Endodermal cell (in vitro differentiated cells): ENCODE measurements at regions not wholly inside any gene's neighbourhood (a gene's known extent, or its start where the extent isn't known, plus 50 kb on each side); places are given as distances from the start of the nearest gene placed in this dataset.

ENCODE experiments used
- DNase-seq: peaks from one replicate; pipeline ENCODE4 v3.0.0-alpha.2; 2017
- H3K27ac ChIP-seq: 2 replicates; pipeline ENCODE4 v1.5.1; 2013; ENCODE audit warnings: mild to moderate bottlenecking, low read depth, low read length, moderate library complexity
- H3K27me3 ChIP-seq: 2 replicates; pipeline ENCODE4 v1.6.1; 2013; ENCODE audit warnings: mild to moderate bottlenecking, low read length, moderate library complexity; ENCODE audit not compliant: insufficient read depth, control insufficient read depth, poor library complexity, severe bottlenecking
- H3K36me3 ChIP-seq: 2 replicates; pipeline ENCODE4 v1.7.0; 2013; ENCODE audit warnings: mild to moderate bottlenecking, low read length, moderate library complexity; ENCODE audit not compliant: control insufficient read depth, insufficient read depth
- H3K4me1 ChIP-seq: one replicate; pipeline ENCODE4 v1.7.0; 2013; ENCODE audit warnings: low read length; ENCODE audit not compliant: control insufficient read depth, insufficient read depth
- H3K4me3 ChIP-seq: 2 replicates; pipeline ENCODE4 v1.5.1; 2013; ENCODE audit warnings: mild to moderate bottlenecking, low read length, moderate library complexity
- H3K9ac ChIP-seq: 2 replicates; pipeline ENCODE4 v1.6.1; 2013; ENCODE audit warnings: mild to moderate bottlenecking, low read length, moderate library complexity; ENCODE audit not compliant: poor library complexity, severe bottlenecking; ENCODE audit errors: extremely low read depth
- H3K9me3 ChIP-seq: 2 replicates; pipeline ENCODE4 v1.6.1; 2013; ENCODE audit warnings: mild to moderate bottlenecking, low read length, moderate library complexity; ENCODE audit not compliant: control insufficient read depth
- H3K27ac Mint-ChIP-seq: 2 replicates; pipeline ENCODE4 v1.8.0; 2020; ENCODE audit warnings: mixed read lengths
- H3K27me3 Mint-ChIP-seq: 2 replicates; pipeline ENCODE4 v1.8.0; 2021; ENCODE audit warnings: mild to moderate bottlenecking, mixed read lengths; ENCODE audit not compliant: insufficient read depth
- H3K36me3 Mint-ChIP-seq: 2 replicates; pipeline ENCODE4 v1.8.0; 2020; ENCODE audit warnings: low read depth, mixed read lengths
- H3K4me1 Mint-ChIP-seq: 2 replicates; pipeline ENCODE4 v1.8.0; 2020; ENCODE audit warnings: mixed read lengths
- H3K4me3 Mint-ChIP-seq: 2 replicates; pipeline ENCODE4 v1.8.0; 2020; ENCODE audit warnings: mild to moderate bottlenecking, moderate library complexity, mixed read lengths
- H3K9me3 Mint-ChIP-seq: 2 replicates; pipeline ENCODE4 v1.8.0; 2020; ENCODE audit warnings: mild to moderate bottlenecking, mixed read lengths
- WGBS, 2 experiments: methylation state at CpG; one replicate each; pipeline versions ENCODE4 v1.1.5 to v1.1.7; 2013; ENCODE audit warnings: missing lambda C conversion rate in 2 of 2, mixed read lengths in 1 of 2; ENCODE audit not compliant: insufficient coverage in 1 of 2, insufficient read length in 1 of 2; 5-methylcytosine and 5-hydroxymethylcytosine counted together
- TF ChIP-seq, protein P1 (sequence below): fragments of 200-600 bp; sonication (generic); conservative IDR thresholded peaks from 2 replicates; pipeline ENCODE4 v1.5.0; 2021; ENCODE audit warnings: antibody characterized with exemption, mild to moderate bottlenecking

DNA sequence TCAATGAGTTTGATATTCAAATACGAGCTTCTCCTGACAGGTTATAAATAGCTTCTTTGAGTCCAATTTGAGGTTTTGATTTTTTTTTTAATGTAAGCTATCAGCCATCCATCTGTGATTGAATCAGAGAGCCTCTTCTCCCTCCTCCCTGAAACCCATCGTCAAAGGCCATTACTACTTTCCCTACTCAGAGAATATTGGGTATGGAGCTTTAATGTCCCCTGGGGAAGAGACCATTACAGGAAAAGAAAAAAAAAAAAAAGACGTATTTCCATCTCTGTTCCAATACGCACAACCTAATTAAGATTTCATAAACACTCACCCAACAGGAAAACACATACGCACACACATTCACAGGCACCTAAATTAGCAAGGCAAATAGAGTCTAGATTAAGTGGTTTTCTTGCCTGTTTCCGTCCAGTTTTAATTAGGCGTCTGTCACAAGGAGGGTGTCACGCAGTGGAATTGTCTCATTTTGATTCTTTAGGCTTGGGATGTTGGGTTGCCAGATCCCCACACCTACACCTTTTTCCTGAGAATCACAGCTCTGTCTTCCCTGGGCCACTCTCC is 194.3 kb upstream of the RPL38 start:
- TF ChIP-seq, protein P1, sequence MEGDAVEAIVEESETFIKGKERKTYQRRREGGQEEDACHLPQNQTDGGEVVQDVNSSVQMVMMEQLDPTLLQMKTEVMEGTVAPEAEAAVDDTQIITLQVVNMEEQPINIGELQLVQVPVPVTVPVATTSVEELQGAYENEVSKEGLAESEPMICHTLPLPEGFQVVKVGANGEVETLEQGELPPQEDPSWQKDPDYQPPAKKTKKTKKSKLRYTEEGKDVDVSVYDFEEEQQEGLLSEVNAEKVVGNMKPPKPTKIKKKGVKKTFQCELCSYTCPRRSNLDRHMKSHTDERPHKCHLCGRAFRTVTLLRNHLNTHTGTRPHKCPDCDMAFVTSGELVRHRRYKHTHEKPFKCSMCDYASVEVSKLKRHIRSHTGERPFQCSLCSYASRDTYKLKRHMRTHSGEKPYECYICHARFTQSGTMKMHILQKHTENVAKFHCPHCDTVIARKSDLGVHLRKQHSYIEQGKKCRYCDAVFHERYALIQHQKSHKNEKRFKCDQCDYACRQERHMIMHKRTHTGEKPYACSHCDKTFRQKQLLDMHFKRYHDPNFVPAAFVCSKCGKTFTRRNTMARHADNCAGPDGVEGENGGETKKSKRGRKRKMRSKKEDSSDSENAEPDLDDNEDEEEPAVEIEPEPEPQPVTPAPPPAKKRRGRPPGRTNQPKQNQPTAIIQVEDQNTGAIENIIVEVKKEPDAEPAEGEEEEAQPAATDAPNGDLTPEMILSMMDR: no peak
- Mint-ChIP-seq H3K9me3 (no peaks in the 10 kb centered on the region), H3K36me3 (no peaks in the 10 kb centered on the region), H3K27me3 (no peaks in the 10 kb centered on the region), H3K4me3 (no peak overlapping the region), H3K27ac (no peak overlapping the region), H3K4me1 (peaks cover 45% of the 10 kb centered on the region)
- 84 to 100% methylated on average over 1 to 8 of the region's 8 CpGs for WGBS, 2 experiments
- Histone ChIP-seq H3K27me3 (no peaks in the 10 kb centered on the region), H3K9ac (no peak overlapping the region), H3K27ac (no peak overlapping the region), H3K4me3 (no peak overlapping the region), H3K9me3 (no peaks in the 10 kb centered on the region), H3K36me3 (no peaks in the 10 kb centered on the region), H3K4me1 (no peaks in the 10 kb centered on the region)
- DNase-seq: no peak

DNA sequence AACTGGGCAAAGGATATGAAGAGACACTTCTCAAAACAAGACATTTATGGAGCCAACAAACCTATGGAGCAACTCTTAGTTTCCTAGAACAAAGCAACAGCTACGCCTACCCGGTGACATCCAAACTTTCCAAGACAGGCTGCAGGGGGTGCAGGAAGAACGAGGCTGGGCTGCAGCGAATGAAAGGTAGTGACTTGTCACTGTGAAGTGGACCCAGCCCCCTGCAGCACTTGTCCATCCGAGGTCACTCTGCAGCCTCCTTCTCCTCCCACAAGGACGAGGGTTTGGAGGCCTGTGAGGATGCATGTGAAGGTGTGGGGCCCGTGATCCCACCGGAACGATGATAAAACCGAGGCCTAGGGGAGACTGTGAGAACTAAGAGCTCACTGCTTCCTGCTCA is 192.6 kb upstream of the RPL38 start:
- DNase-seq: peak; percentile 72
- Histone ChIP-seq H3K4me3 (no peak overlapping the region), H3K9ac (no peak overlapping the region), H3K36me3 (no peaks in the 10 kb centered on the region), H3K4me1 (no peaks in the 10 kb centered on the region), H3K9me3 (no peaks in the 10 kb centered on the region), H3K27ac (no peak overlapping the region), H3K27me3 (no peaks in the 10 kb centered on the region)
- no peaks in the 10 kb centered on the region for H3K9me3 Mint-ChIP-seq
- H3K27ac Mint-ChIP-seq: no peak overlapping the region
- peaks cover 6% of the 10 kb centered on the region for H3K27me3 Mint-ChIP-seq
- 70 to 73% methylated on average over 3 to 10 of the region's 10 CpGs for WGBS, 2 experiments
- no peaks in the 10 kb centered on the region for H3K36me3 Mint-ChIP-seq
- H3K4me3 Mint-ChIP-seq: no peak overlapping the region
- peaks cover 35% of the 10 kb centered on the region for H3K4me1 Mint-ChIP-seq
- TF ChIP-seq, protein P1: peak; percentile 50

DNA sequence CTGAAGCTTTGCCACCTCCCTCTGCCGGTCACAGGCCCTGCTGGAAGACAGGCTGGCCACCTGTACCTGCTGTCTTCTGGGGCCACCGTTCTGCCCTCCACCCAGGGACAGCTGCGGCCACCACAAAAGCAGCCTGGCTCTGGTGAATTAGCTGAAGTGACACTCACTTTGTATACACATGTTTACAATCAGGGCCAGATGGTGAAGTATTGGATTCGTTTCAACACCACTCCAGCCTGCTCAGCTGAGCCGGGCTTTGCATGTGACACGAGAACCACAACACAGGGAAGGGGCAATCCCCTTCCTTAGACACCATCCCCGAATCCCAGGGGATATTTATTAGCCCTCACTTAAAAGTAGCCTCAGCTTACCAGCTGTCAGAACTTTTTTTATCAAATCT is 191.5 kb upstream of the RPL38 start:
- Mint-ChIP-seq H3K4me1 (peaks cover 35% of the 10 kb centered on the region), H3K27me3 (peaks cover 11% of the 10 kb centered on the region), H3K4me3 (no peak overlapping the region), H3K36me3 (no peaks in the 10 kb centered on the region), H3K9me3 (no peaks in the 10 kb centered on the region), H3K27ac (no peak overlapping the region)
- TF ChIP-seq, protein P1: no peak
- H3K27ac ChIP-seq: peak overlapping the region; percentile 53
- H3K4me3 ChIP-seq: no peak overlapping the region
- WGBS, 2 experiments: 80% methylated on average over 7 of the region's 7 CpGs; no CpG with 5 or more reads in 1 of the 2 experiments
- H3K36me3 ChIP-seq: no peaks in the 10 kb centered on the region
- H3K9me3 ChIP-seq: no peaks in the 10 kb centered on the region
- no peak overlapping the region for H3K9ac ChIP-seq
- no peaks in the 10 kb centered on the region for H3K27me3 ChIP-seq
- no peaks in the 10 kb centered on the region for H3K4me1 ChIP-seq
- no peak for DNase-seq
